AG04449 (cell line): ENCODE measurements at regions not wholly inside any gene's neighbourhood (a gene's known extent, or its start where the extent isn't known, plus 50 kb on each side); places are given as distances from the start of the nearest gene placed in this dataset.
"Not testable (repeated sequence)": the region's sequence is repeated elsewhere in the genome, so short reads cannot be mapped to it uniquely, and the experiment has no call there.

ENCODE experiments used
- CTCF ChIA-PET: fragments of 350-600 bp; formaldehyde crosslinking; extraction: SDS; loops from one replicate; lab custom pipeline; 2021; ENCODE audit warnings: antibody characterized with exemption; lab: Yijun Ruan, JAX
- POLR2A ChIA-PET: fragments of 400-600, 350-600 bp; formaldehyde crosslinking; extraction: SDS; loops from one replicate; lab custom pipeline; 2020; ENCODE audit warnings: antibody characterized with exemption, inconsistent platforms; lab: Yijun Ruan, JAX
- DNase-seq: peaks from one replicate; pipeline ENCODE4 v3.0.0-alpha.2; 2010; ENCODE audit warnings: low read depth, low spot score
- H3K4me3 ChIP-seq: 2 replicates; pipeline ENCODE4 v1.5.1; 2011; ENCODE audit warnings: low read depth, mild to moderate bottlenecking, control low read depth, low read length
- CTCF ChIP-seq: IDR thresholded peaks from one replicate; pipeline ENCODE4 v1.5.1; 2011; ENCODE audit warnings: mild to moderate bottlenecking, moderate library complexity, low read length, control low read depth, inconsistent platforms; ENCODE audit not compliant: insufficient read depth; ENCODE audit errors: missing control alignments

- peak; percentile 11 for TF ChIP-seq CTCF
- 0 out of 2 replicates have a peak overlapping the region, but pooled peaks have one; percentile 10 for H3K4me3 ChIP-seq
- ChIA-PET CTCF (interaction anchor here (0.6 to 2.7 kb wide), 13 partner anchors 10 to 331 kb away, joined by 3 to 15 read pairs (median 4); no protein-coding TSS in a partner anchor), POLR2A (no interaction called here)
- no peak for DNase-seq
These were observed 65.3 kb downstream of the OR13A1 start for GRCh38 chr10:45249978-45250693.

- DNase-seq, POLR2A ChIA-PET, H3K4me3 ChIP-seq: not testable (repeated sequence)
- CTCF ChIA-PET: interaction anchor here (0.6 to 2.7 kb wide), 11 partner anchors 10 to 245 kb away, joined by 3 to 15 read pairs (median 4); no protein-coding TSS in a partner anchor
These were observed 64.7 kb downstream of the OR13A1 start for GRCh38 chr10:45250694-45251075.
